ENCODE measurements at regions not wholly inside any gene's neighbourhood (a gene's known extent, or its start where the extent isn't known, plus 50 kb on each side); places are given as distances from the start of the nearest gene placed in this dataset.

DNA sequence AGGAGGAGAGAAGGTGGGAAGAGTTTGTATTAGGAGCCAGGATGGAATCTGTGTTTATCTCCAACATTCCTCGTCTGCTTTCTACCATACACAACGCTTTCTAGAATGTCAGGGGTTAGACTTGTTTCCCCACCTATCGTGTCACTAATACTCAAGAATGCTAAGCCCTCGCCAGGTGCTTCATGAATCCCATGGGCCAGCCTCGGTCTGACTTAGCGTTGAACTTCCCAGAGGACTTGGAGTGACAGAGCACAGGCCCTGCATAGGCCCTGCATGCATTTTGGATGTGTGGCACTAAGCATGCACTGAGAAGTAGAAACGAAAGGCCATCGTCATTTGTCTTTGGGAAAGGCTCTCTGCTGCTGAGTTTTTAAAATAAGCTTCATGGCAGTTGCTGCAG lies 328.7 kb downstream of the NSG2 start:
- no peaks in the 10 kb centered on the region for H3K27me3 ChIP-seq (ENCODE audit: control insufficient read depth, insufficient read depth, low read length)
- H3K9ac ChIP-seq (ENCODE audit: low read depth, low read length): no peak overlapping the region
- no peaks in the 10 kb centered on the region for H3K4me1 ChIP-seq (ENCODE audit: control insufficient read depth, insufficient read depth, low read length)
- no peaks in the 10 kb centered on the region for H3K36me3 ChIP-seq (ENCODE audit: control insufficient read depth, insufficient read depth, low read length)
- H3K9me3 ChIP-seq (ENCODE audit: control insufficient read depth, insufficient read depth, low read length): no peaks in the 10 kb centered on the region
- no peak overlapping the region for H3K4me3 ChIP-seq (ENCODE audit: low read depth, low read length)

DNA sequence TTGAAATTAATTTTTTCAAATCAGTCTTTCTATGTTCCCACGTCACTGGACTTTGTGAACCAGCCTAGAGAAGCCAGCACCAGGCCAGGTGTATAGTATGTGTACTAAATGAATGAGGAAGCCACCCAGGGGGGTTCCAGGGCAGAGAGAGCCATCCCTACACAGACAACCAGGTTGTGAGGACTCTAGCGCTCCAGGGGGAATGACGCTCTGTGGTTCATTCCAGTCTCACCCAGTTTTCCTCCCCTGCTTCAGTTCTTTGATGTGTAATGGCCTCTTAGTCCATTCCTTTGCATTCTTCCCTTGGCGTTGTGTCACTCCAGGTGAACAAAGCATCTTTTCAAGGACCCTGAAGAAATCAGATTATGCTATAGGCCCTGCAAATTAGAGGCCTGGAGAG lies 330.6 kb downstream of the NSG2 start:
- no peaks in the 10 kb centered on the region for H3K4me1 ChIP-seq (ENCODE audit: control insufficient read depth, insufficient read depth, low read length)
- H3K36me3 ChIP-seq (ENCODE audit: control insufficient read depth, insufficient read depth, low read length): no peaks in the 10 kb centered on the region
- H3K9ac ChIP-seq (ENCODE audit: low read depth, low read length): no peak overlapping the region
- no peaks in the 10 kb centered on the region for H3K27me3 ChIP-seq (ENCODE audit: control insufficient read depth, insufficient read depth, low read length)
- no peak overlapping the region for H3K4me3 ChIP-seq (ENCODE audit: low read depth, low read length)
- H3K9me3 ChIP-seq (ENCODE audit: control insufficient read depth, insufficient read depth, low read length): no peaks in the 10 kb centered on the region

DNA sequence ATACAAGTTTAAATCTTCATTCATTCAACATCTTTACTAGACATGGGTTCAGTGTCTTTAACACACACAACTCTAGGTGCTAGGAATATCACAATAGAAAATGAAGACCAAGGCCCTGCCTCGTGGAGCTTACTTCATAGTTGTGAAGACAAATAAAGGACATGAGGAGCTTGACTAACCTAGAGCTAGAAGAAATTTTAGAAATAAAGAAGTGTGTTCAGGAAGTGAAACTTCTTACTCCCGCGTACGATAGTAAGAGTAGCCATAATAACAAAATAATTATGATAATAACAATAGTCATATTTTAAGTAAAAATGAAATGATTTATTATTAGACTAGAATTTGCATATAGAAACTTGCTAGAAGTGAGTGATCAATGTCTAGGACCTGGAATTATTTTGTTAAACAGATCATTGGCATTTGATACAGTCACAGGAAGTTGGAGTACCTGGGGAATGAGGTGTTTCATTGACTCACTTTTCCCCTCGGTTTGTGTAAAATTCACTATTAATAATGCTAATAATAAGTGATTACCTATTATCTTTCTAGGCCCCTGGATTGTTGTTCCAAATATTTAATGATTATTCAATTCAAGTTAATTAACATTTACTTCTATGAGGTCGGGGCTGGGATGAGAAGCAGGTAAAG lies 331.3 kb downstream of the NSG2 start:
- no peaks in the 10 kb centered on the region for H3K4me1 ChIP-seq (ENCODE audit: control insufficient read depth, insufficient read depth, low read length)
- no peak overlapping the region for H3K4me3 ChIP-seq (ENCODE audit: low read depth, low read length)
- H3K9ac ChIP-seq (ENCODE audit: low read depth, low read length): no peak overlapping the region
- no peaks in the 10 kb centered on the region for H3K27me3 ChIP-seq (ENCODE audit: control insufficient read depth, insufficient read depth, low read length)
- no peaks in the 10 kb centered on the region for H3K36me3 ChIP-seq (ENCODE audit: control insufficient read depth, insufficient read depth, low read length)
- H3K9me3 ChIP-seq (ENCODE audit: control insufficient read depth, insufficient read depth, low read length): no peaks in the 10 kb centered on the region

DNA sequence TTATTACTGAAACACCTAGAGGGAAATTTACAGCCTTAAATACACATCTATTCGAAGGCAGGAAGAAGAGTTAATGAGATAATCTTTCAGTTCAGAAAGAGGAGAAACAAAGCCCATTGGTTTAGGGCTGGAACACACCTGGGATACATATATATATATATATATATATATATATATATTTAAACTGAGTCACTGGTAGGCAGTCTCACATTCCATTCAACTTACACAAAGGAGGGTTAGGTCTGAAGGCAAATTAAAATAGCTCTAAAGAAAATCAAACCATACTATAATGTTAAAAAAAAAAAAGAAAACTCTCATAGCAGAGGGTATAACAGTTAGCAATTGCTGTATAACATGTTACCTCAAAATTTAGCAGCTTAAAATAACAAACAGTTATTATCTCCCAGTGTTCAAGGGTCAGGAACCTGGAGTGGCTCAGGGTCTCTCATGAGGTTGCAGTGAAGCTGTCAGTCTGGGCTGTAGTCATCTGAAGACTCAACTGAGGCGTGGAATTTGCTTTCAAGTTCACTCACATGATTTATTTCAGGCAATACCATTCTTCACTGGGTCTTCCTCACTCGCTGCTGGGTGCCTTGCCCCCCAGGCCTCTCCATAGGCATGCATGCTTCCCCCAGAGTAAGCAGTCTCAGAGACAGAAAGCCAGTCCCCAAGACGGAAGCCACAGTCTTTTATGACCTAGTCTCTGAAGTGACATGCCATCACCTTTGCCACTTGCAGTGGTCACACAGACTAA lies 332.8 kb downstream of the NSG2 start:
- Histone ChIP-seq H3K36me3 (ENCODE audit: control insufficient read depth, insufficient read depth, low read length) (no peaks in the 10 kb centered on the region), H3K4me3 (ENCODE audit: low read depth, low read length) (no peak overlapping the region), H3K4me1 (ENCODE audit: control insufficient read depth, insufficient read depth, low read length) (peaks cover 4% of the 10 kb centered on the region), H3K9ac (ENCODE audit: low read depth, low read length) (no peak overlapping the region), H3K9me3 (ENCODE audit: control insufficient read depth, insufficient read depth, low read length) (no peaks in the 10 kb centered on the region), H3K27me3 (ENCODE audit: control insufficient read depth, insufficient read depth, low read length) (no peaks in the 10 kb centered on the region)

DNA sequence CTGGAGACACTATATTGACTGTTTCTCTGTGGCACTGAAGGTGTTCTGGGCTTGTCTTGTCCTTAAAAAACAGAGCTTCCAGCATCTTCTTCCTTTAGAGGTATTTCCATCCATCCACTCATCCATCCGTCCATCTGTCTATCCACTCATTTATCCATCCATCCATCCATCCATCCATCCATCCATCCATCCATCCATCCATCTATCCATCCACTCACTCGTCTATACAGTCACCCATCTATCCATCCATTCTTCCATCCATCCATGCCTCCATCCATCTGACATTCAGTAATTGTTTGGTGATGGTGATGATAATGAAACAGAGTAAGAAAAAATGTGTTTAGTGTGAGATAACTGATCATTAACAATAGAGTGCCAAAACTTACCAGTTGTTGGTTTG lies 334.8 kb downstream of the NSG2 start:
- no peaks in the 10 kb centered on the region for H3K36me3 ChIP-seq (ENCODE audit: control insufficient read depth, insufficient read depth, low read length)
- peaks cover 4% of the 10 kb centered on the region for H3K4me1 ChIP-seq (ENCODE audit: control insufficient read depth, insufficient read depth, low read length)
- no peaks in the 10 kb centered on the region for H3K9me3 ChIP-seq (ENCODE audit: control insufficient read depth, insufficient read depth, low read length)
- no peak overlapping the region for H3K9ac ChIP-seq (ENCODE audit: low read depth, low read length)
- H3K27me3 ChIP-seq (ENCODE audit: control insufficient read depth, insufficient read depth, low read length): no peaks in the 10 kb centered on the region
- H3K4me3 ChIP-seq (ENCODE audit: low read depth, low read length): no peak overlapping the region

DNA sequence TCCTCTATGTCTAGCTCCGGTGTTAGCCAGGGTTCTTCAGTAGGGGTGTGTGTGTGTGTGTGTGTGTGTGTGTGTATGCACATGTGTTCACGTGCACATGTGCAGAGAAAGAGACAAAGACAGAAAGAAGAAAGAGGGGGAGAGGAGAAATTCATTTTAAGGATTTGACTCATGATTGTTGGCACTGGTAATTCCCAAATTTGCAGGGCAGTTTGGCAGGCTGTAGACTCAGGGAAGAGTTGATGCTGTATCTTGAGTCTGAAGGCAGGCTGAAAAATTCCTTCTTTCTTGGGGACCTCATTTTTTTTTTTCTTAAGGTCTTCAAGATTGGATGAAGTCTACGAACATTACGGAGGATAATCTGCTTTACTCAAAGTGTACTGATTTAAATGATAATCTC lies 335.7 kb downstream of the NSG2 start:
- Histone ChIP-seq H3K27me3 (ENCODE audit: control insufficient read depth, insufficient read depth, low read length) (no peaks in the 10 kb centered on the region), H3K4me3 (ENCODE audit: low read depth, low read length) (no peak overlapping the region), H3K4me1 (ENCODE audit: control insufficient read depth, insufficient read depth, low read length) (peaks cover 4% of the 10 kb centered on the region), H3K36me3 (ENCODE audit: control insufficient read depth, insufficient read depth, low read length) (no peaks in the 10 kb centered on the region), H3K9ac (ENCODE audit: low read depth, low read length) (no peak overlapping the region), H3K9me3 (ENCODE audit: control insufficient read depth, insufficient read depth, low read length) (no peaks in the 10 kb centered on the region)

GRCh38 chr5:174383210-174384167 lies 338.0 kb downstream of the NSG2 start:
- Histone ChIP-seq H3K9me3 (ENCODE audit: control insufficient read depth, insufficient read depth, low read length) (no peaks in the 10 kb centered on the region), H3K27me3 (ENCODE audit: control insufficient read depth, insufficient read depth, low read length) (no peaks in the 10 kb centered on the region), H3K4me3 (ENCODE audit: low read depth, low read length) (no peak overlapping the region), H3K9ac (ENCODE audit: low read depth, low read length) (no peak overlapping the region), H3K36me3 (ENCODE audit: control insufficient read depth, insufficient read depth, low read length) (no peaks in the 10 kb centered on the region), H3K4me1 (ENCODE audit: control insufficient read depth, insufficient read depth, low read length) (peaks cover 4% of the 10 kb centered on the region)

- no peaks in the 10 kb centered on the region for H3K9me3 ChIP-seq (ENCODE audit: control insufficient read depth, insufficient read depth, low read length)
- no peak overlapping the region for H3K9ac ChIP-seq (ENCODE audit: low read depth, low read length)
- peaks cover 4% of the 10 kb centered on the region for H3K4me1 ChIP-seq (ENCODE audit: control insufficient read depth, insufficient read depth, low read length)
- H3K36me3 ChIP-seq (ENCODE audit: control insufficient read depth, insufficient read depth, low read length): no peaks in the 10 kb centered on the region
- H3K4me3 ChIP-seq (ENCODE audit: low read depth, low read length): no peak overlapping the region
- no peaks in the 10 kb centered on the region for H3K27me3 ChIP-seq (ENCODE audit: control insufficient read depth, insufficient read depth, low read length)
These were observed 339.0 kb downstream of the NSG2 start for GRCh38 chr5:174384509-174384947.

- H3K9me3 ChIP-seq (ENCODE audit: control insufficient read depth, insufficient read depth, low read length): no peaks in the 10 kb centered on the region
- H3K9ac ChIP-seq (ENCODE audit: low read depth, low read length): no peak overlapping the region
- no peaks in the 10 kb centered on the region for H3K27me3 ChIP-seq (ENCODE audit: control insufficient read depth, insufficient read depth, low read length)
- H3K4me1 ChIP-seq (ENCODE audit: control insufficient read depth, insufficient read depth, low read length): peaks cover 4% of the 10 kb centered on the region
- no peak overlapping the region for H3K4me3 ChIP-seq (ENCODE audit: low read depth, low read length)
- no peaks in the 10 kb centered on the region for H3K36me3 ChIP-seq (ENCODE audit: control insufficient read depth, insufficient read depth, low read length)
These were observed 338.1 kb upstream of the MSX2 start for GRCh38 chr5:174386306-174386705.

DNA sequence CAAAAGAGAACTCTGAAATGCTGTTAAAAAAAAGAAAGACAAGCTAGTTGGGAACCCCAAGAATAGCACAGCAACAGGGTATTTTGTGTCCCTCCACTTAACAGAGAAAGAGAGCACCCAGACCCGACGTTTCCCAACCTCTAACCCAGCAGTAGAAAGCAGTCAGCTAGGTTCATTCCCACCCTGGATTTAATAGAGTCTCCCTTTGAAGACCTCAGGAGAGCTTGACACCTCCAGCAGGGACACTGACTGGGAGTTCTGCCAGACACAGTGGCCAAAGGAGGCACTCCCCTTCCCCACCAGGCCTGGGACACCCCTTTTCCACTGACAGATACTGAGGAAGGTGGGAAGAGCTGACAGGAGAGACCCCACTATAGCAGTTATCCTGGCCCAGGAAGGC lies 337.5 kb upstream of the MSX2 start:
- Histone ChIP-seq H3K9me3 (ENCODE audit: control insufficient read depth, insufficient read depth, low read length) (no peaks in the 10 kb centered on the region), H3K36me3 (ENCODE audit: control insufficient read depth, insufficient read depth, low read length) (no peaks in the 10 kb centered on the region), H3K9ac (ENCODE audit: low read depth, low read length) (no peak overlapping the region), H3K4me3 (ENCODE audit: low read depth, low read length) (no peak overlapping the region), H3K4me1 (ENCODE audit: control insufficient read depth, insufficient read depth, low read length) (peaks cover 4% of the 10 kb centered on the region), H3K27me3 (ENCODE audit: control insufficient read depth, insufficient read depth, low read length) (no peaks in the 10 kb centered on the region)

DNA sequence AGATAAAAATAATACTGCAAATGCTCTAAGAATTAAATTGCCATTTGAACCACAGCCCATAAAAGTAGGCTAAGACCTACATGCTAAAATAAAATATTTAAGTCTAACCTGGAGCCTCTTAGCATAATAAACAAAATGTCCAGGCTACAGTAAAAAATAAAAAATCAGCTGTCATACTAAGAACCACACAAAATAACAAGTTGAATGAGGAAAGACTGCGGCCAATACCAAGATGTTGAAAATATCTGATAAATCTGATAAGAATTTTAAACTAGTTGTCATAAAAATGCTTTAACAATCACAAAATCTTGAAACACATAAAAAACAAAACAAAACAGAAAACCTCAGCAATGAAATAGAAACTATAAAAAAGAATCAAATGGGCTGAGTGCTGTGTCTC lies 336.9 kb upstream of the MSX2 start:
- H3K9me3 ChIP-seq (ENCODE audit: control insufficient read depth, insufficient read depth, low read length): no peaks in the 10 kb centered on the region
- no peaks in the 10 kb centered on the region for H3K36me3 ChIP-seq (ENCODE audit: control insufficient read depth, insufficient read depth, low read length)
- H3K4me1 ChIP-seq (ENCODE audit: control insufficient read depth, insufficient read depth, low read length): peaks cover 4% of the 10 kb centered on the region

More for the DNA sequence above, 336.9 kb upstream of the MSX2 start:
- Histone ChIP-seq H3K27me3 (ENCODE audit: control insufficient read depth, insufficient read depth, low read length) (no peaks in the 10 kb centered on the region), H3K4me3 (ENCODE audit: low read depth, low read length) (no peak overlapping the region), H3K9ac (ENCODE audit: low read depth, low read length) (no peak overlapping the region)

All from iPS-15b (cell line).